Right atrium auricular region (tissue), 2 donors: ENCODE measurements at regions not wholly inside any gene's neighbourhood (a gene's known extent, or its start where the extent isn't known, plus 50 kb on each side); places are given as distances from the start of the nearest gene placed in this dataset.

ENCODE experiments used
- DNase-seq: peaks from one replicate; pipeline ENCODE4 v3.0.0-alpha.2; 2019; ENCODE audit warnings: low spot score
- H3K27ac ChIP-seq, 2 donors: fragments of 200-600 bp; sonication (generic); 1 replicate in 1 of 2; 2 replicates in 1 of 2; pipeline ENCODE4 v1.5.1; 2016 to 2019
- H3K27me3 ChIP-seq, 2 donors: fragments of 200-600 bp; sonication (generic); one replicate each; pipeline versions ENCODE4 v1.5.1 to v1.6.0; 2017 to 2019
- H3K36me3 ChIP-seq: fragments of 200-600 bp; sonication (generic); one replicate; pipeline ENCODE4 v1.5.1; 2016
- H3K4me1 ChIP-seq, 2 donors: fragments of 200-600 bp; sonication (generic); one replicate each; pipeline versions ENCODE4 v1.5.1 to v1.6.0; 2017 to 2019
- H3K4me3 ChIP-seq, 2 donors: fragments of 200-600 bp; sonication (generic); 1 replicate in 1 of 2; 2 replicates in 1 of 2; pipeline ENCODE4 v1.5.1; 2017 to 2019; ENCODE audit warnings: mild to moderate bottlenecking in 1 of 2, moderate library complexity in 1 of 2
- H3K9me3 ChIP-seq, 2 donors: fragments of 200-600 bp; sonication (generic); one replicate each; pipeline ENCODE4 v1.5.1; 2019
- TF ChIP-seq, protein P1 (sequence below), 2 donors: fragments of 200-600 bp; sonication (generic); IDR thresholded peaks; one replicate each; pipeline ENCODE4 v1.5.1; 2019; ENCODE audit warnings: antibody characterized with exemption in 2 of 2

DNA sequence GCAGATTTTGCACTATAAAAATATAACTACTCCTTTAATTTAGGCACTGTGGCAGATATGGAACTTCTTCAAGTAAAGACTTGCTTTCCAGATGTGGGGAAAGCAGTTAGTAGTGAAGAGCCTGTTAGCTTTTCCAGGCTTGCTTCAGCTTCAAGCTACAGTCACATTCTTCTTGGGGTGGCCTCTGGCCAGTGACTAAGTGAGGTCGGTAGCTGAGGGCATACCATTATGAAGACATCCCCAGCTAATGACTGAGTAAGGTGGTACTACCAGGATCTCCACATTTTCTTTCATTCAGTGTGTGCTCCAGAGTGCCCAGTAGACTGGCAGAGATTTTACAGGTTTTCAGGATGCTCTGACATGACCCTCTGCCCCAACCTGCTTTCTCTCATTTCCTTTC, 167.1 kb upstream of the KIF2B start:
- Histone ChIP-seq H3K27ac (no peak overlapping the region), H3K4me1 (no peaks in the 10 kb centered on the region), H3K27me3 (no peaks in the 10 kb centered on the region), H3K36me3 (no peaks in the 10 kb centered on the region), H3K9me3 (no peaks in the 10 kb centered on the region), H3K4me3 (no peak overlapping the region)
- TF ChIP-seq, protein P1, sequence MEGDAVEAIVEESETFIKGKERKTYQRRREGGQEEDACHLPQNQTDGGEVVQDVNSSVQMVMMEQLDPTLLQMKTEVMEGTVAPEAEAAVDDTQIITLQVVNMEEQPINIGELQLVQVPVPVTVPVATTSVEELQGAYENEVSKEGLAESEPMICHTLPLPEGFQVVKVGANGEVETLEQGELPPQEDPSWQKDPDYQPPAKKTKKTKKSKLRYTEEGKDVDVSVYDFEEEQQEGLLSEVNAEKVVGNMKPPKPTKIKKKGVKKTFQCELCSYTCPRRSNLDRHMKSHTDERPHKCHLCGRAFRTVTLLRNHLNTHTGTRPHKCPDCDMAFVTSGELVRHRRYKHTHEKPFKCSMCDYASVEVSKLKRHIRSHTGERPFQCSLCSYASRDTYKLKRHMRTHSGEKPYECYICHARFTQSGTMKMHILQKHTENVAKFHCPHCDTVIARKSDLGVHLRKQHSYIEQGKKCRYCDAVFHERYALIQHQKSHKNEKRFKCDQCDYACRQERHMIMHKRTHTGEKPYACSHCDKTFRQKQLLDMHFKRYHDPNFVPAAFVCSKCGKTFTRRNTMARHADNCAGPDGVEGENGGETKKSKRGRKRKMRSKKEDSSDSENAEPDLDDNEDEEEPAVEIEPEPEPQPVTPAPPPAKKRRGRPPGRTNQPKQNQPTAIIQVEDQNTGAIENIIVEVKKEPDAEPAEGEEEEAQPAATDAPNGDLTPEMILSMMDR (IDR thresholded peaks at IDR 0.05): no peak
- DNase-seq: no peak

DNA sequence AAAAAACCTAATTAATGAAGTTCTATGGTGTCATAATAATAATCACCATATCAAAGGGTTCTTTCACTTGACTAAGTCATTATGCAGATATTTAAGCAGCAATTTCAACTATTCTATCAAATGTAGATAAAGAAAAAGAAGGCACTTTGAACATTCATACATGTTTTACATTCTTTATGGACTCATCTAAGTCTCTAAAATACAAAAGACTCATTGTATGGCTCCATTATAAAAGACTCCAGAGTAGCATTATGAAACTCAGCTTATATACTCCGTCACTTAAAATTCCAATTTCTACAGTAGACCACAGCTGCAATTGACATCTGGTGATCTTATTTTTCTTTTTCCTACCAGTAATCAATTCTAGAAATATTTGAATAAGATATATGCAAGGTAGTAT, 173.5 kb upstream of the KIF2B start:
- no peak overlapping the region for H3K4me3 ChIP-seq
- TF ChIP-seq, protein P1 (IDR thresholded peaks at IDR 0.05): no peak
- no peaks in the 10 kb centered on the region for H3K9me3 ChIP-seq
- no peaks in the 10 kb centered on the region for H3K4me1 ChIP-seq
- no peak for DNase-seq
- no peaks in the 10 kb centered on the region for H3K36me3 ChIP-seq
- H3K27me3 ChIP-seq: no peaks in the 10 kb centered on the region
- no peak overlapping the region for H3K27ac ChIP-seq

DNA sequence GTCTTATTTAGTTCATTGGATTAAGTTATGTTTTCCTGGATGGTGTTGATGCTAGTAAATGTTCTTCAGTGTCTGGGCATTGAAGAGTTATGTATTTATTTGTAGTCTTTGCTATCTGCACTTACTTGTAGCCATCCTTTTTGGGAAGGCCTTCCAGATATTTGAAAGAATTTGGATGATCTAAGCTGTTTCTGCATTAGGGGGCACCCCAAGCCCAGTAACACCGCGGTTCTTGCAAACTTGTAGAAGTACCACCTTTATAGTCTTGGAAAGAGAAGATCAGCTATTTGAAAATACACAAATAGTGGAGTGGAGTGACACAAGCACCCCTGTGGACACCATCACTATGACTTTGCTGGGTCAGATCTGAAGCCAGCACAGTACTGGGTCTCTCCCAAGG, 175.9 kb upstream of the KIF2B start:
- H3K4me3 ChIP-seq: no peak overlapping the region
- H3K4me1 ChIP-seq: no peaks in the 10 kb centered on the region
- TF ChIP-seq, protein P1 (IDR thresholded peaks at IDR 0.05): no peak
- no peak overlapping the region for H3K27ac ChIP-seq
- no peak for DNase-seq
- no peaks in the 10 kb centered on the region for H3K36me3 ChIP-seq
- no peaks in the 10 kb centered on the region for H3K27me3 ChIP-seq
- no peaks in the 10 kb centered on the region for H3K9me3 ChIP-seq

DNA sequence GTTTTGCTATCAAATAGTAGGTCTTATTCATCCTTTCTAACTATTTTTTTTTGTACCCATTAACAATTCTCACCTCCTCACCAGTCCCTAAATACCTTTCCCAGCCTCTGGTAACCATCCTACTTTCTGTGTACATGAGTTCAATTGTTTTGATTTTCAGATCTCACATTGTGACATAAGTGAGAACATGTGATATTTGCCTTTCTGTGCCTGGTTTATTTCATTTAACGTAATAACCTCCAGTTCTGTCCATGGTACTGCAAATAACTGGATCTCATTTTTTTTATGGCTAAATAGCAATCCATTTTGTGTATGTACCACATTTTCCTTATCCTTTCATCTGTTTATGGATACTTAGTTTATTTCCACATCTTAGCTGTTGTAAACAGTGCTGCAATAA, 181.9 kb upstream of the KIF2B start:
- Histone ChIP-seq H3K4me1 (no peaks in the 10 kb centered on the region), H3K4me3 (no peak overlapping the region), H3K9me3 (no peaks in the 10 kb centered on the region), H3K27me3 (no peaks in the 10 kb centered on the region), H3K36me3 (no peaks in the 10 kb centered on the region), H3K27ac (no peak overlapping the region)
- DNase-seq: no peak
- TF ChIP-seq, protein P1 (IDR thresholded peaks at IDR 0.05): no peak

DNA sequence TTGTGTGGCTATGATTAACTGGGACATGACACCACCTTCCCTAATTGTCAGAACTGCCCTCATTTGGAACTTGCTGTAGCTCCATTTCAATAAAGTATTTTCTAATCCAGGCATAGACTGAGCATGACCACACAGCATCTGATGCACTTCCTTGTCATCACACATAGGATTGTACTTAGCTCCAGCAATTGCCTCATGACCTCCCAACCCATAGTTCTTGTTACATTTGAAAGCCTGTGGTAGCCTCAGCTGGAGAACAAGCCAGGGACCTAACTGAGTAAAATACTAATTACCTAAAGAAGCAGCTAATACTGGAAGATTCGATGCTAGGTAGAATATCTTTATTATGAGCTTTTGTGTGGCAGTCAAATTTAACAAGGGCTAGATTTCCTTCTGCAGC, 187.3 kb upstream of the KIF2B start:
- Histone ChIP-seq H3K9me3 (no peaks in the 10 kb centered on the region), H3K27ac (no peak overlapping the region), H3K36me3 (no peaks in the 10 kb centered on the region), H3K4me3 (no peak overlapping the region), H3K27me3 (no peaks in the 10 kb centered on the region), H3K4me1 (no peaks in the 10 kb centered on the region)
- TF ChIP-seq, protein P1 (IDR thresholded peaks at IDR 0.05): no peak
- DNase-seq: no peak

DNA sequence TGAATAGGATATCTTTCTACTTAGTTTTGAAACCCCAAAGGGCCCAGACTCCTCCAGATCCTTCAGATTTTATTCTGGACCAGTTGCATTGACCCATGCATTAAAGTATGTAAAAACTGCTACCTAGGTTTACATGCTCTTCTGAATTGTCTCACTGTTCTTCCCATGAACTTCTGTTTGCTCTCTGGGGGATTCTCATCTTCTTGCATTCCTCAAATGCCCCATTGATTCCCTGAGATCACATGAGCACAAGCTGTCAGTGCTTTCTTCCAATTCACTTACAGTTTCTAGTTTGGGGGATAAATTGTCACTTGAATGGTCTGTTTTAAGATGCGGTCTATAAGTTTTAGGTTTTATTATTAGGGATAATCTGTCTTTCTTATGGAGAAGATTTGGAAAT, 188.9 kb upstream of the KIF2B start:
- H3K27ac ChIP-seq: no peak overlapping the region
- TF ChIP-seq, protein P1 (IDR thresholded peaks at IDR 0.05): no peak
- DNase-seq: no peak
- H3K4me3 ChIP-seq: no peak overlapping the region
- no peaks in the 10 kb centered on the region for H3K4me1 ChIP-seq
- no peaks in the 10 kb centered on the region for H3K27me3 ChIP-seq
- H3K36me3 ChIP-seq: no peaks in the 10 kb centered on the region
- no peaks in the 10 kb centered on the region for H3K9me3 ChIP-seq
